HepG2 (cell line): ENCODE measurements at regions not wholly inside any gene's neighbourhood (a gene's known extent, or its start where the extent isn't known, plus 50 kb on each side); places are given as distances from the start of the nearest gene placed in this dataset.
A peak's percentile ranks its signal among the peaks of the same experiment; 100 is the strongest.

Experiments
- ELF1 ChIP-seq: sonication (generic); formaldehyde crosslinking; IDR thresholded peaks from 2 replicates; pipeline ENCODE4 v1.4.0; 2020; ENCODE audit warnings: missing genetic modification reagents
- MIER3 ChIP-seq: IDR thresholded peaks from 2 replicates; pipeline ENCODE4 v1.6.1; 2016; ENCODE audit warnings: missing compliant biosample characterization, borderline replicate concordance
- RBM39 ChIP-seq: fragments of 200-400 bp; formaldehyde crosslinking; IDR thresholded peaks from one replicate; pipeline ENCODE4 v1.6.1; 2018; ENCODE audit warnings: antibody characterized with exemption, mild to moderate bottlenecking, low read depth, low read length; ENCODE audit not compliant: poor library complexity, severe bottlenecking
- RORA ChIP-seq: sonication (generic); formaldehyde crosslinking; IDR thresholded peaks from 2 replicates; pipeline ENCODE4 v1.5.0; 2020; ENCODE audit warnings: mild to moderate bottlenecking, missing genetic modification reagents, moderate library complexity
- SIX4 ChIP-seq: sonication (generic); formaldehyde crosslinking; IDR thresholded peaks from 2 replicates; pipeline ENCODE4 v1.4.0; 2020; ENCODE audit warnings: missing genetic modification reagents
- ZFP36 ChIP-seq: fragments of 150-350 bp; IDR thresholded peaks from 2 replicates; pipeline ENCODE4 v1.6.1; 2018; ENCODE audit warnings: borderline replicate concordance, low read length, low read depth; ENCODE audit not compliant: partially characterized antibody
- ZNF569 ChIP-seq: sonication (generic); formaldehyde crosslinking; IDR thresholded peaks from 2 replicates; pipeline ENCODE4 v1.5.0; 2020; ENCODE audit warnings: mild to moderate bottlenecking, missing genetic modification reagents, moderate library complexity, borderline replicate concordance
- TF ChIP-seq, protein P1 (sequence below): sonication (generic); formaldehyde crosslinking; IDR thresholded peaks from 2 replicates; pipeline ENCODE4 v1.4.0; 2020; ENCODE audit warnings: missing genetic modification reagents, low read depth, mild to moderate bottlenecking, borderline replicate concordance
- TF ChIP-seq, protein P2 (sequence below): sonication (generic); formaldehyde crosslinking; IDR thresholded peaks from 2 replicates; pipeline ENCODE4 v1.4.0; 2020; ENCODE audit warnings: missing genetic modification reagents, borderline replicate concordance
- TF ChIP-seq, protein P3 (sequence below): sonication (generic); formaldehyde crosslinking; IDR thresholded peaks from 2 replicates; pipeline ENCODE4 v1.4.0; 2020; ENCODE audit warnings: mild to moderate bottlenecking, missing genetic modification reagents

DNA sequence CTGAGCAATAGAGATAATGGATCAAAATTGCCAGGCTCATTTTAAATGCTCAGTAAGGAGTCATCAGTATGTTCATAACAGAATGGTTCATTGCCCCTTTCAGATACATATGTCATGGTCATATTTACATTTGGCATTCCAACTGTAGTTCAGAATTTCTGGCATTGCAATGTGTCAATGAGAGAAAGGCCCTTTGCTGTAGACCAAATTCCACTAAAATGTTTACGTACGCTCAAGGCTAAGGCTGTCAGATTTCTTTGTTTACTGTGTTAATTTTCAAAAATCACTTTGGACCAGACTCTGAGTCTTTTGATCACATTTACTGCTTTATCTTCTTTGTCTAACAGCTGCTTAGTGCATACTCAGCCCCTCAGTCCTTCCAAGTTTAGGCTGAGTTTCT is 213.5 kb downstream of the PIK3C3 start (continued):
- no peak for TF ChIP-seq RORA (CRISPR knock-in tag)
- peak; percentile 30; the same call in 1 of the 2 replicates for TF ChIP-seq MIER3 (CRISPR knock-in tag)
- no peak for TF ChIP-seq ZFP36
- peak; percentile 70; the same call in 1 of the 2 replicates for TF ChIP-seq SIX4 (CRISPR knock-in tag)
- TF ChIP-seq ELF1 (CRISPR knock-in tag): no peak
- TF ChIP-seq, protein P1, sequence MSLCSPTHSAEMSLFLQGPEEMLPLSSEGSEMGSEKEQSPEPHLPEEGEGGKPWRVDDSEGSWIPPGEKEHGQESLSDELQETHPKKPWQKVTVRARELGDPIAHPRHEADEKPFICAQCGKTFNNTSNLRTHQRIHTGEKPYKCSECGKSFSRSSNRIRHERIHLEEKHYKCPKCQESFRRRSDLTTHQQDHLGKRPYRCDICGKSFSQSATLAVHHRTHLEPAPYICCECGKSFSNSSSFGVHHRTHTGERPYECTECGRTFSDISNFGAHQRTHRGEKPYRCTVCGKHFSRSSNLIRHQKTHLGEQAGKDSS (CRISPR knock-in tag): peak; percentile 52; the same call in 1 of the 2 replicates
- TF ChIP-seq RBM39: no peak
- TF ChIP-seq, protein P2, sequence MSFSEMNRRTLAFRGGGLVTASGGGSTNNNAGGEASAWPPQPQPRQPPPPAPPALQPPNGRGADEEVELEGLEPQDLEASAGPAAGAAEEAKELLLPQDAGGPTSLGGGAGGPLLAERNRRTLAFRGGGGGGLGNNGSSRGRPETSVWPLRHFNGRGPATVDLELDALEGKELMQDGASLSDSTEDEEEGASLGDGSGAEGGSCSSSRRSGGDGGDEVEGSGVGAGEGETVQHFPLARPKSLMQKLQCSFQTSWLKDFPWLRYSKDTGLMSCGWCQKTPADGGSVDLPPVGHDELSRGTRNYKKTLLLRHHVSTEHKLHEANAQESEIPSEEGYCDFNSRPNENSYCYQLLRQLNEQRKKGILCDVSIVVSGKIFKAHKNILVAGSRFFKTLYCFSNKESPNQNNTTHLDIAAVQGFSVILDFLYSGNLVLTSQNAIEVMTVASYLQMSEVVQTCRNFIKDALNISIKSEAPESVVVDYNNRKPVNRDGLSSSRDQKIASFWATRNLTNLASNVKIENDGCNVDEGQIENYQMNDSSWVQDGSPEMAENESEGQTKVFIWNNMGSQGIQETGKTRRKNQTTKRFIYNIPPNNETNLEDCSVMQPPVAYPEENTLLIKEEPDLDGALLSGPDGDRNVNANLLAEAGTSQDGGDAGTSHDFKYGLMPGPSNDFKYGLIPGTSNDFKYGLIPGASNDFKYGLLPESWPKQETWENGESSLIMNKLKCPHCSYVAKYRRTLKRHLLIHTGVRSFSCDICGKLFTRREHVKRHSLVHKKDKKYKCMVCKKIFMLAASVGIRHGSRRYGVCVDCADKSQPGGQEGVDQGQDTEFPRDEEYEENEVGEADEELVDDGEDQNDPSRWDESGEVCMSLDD (CRISPR knock-in tag): no peak
- TF ChIP-seq ZNF569 (CRISPR knock-in tag): no peak
- TF ChIP-seq, protein P3, sequence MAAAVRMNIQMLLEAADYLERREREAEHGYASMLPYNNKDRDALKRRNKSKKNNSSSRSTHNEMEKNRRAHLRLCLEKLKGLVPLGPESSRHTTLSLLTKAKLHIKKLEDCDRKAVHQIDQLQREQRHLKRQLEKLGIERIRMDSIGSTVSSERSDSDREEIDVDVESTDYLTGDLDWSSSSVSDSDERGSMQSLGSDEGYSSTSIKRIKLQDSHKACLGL (CRISPR knock-in tag): no peak
- TF ChIP-seq, all 625 proteins: peak for 141
